Cortex of kidney (tissue), 1 donor: ENCODE measurements at regions not wholly inside any gene's neighbourhood (a gene's known extent, or its start where the extent isn't known, plus 50 kb on each side); places are given as distances from the start of the nearest gene placed in this dataset.
A peak's percentile ranks its signal among the peaks of the same experiment; 100 is the strongest.
"Not testable (repeated sequence)": the region's sequence is repeated elsewhere in the genome, so short reads cannot be mapped to it uniquely, and the experiment has no call there.

ENCODE experiments used
- DNase-seq: peaks from one replicate; lab custom pipeline; 2025; lab: John Stamatoyannopoulos, UW

DNA sequence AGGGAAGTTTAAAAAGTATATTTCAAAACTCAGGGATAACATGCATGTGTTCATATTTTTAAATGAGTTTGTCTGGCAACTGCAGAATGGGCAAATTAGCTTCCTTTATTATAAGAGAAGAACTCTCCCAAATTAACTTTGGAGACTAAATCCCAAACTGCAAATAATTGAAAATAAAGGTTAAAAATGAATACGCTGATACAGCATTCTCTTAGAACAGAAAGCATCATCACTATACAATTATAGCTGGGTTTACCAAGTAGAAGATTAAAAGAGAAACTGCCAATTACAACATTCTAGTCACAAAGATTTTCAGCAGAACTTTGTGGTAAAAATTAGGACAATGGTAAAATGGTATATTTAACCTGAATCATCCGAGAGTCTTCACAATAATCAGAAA is 73.3 kb downstream of the OLFM4 start:
- DNase-seq, result no peak

DNA sequence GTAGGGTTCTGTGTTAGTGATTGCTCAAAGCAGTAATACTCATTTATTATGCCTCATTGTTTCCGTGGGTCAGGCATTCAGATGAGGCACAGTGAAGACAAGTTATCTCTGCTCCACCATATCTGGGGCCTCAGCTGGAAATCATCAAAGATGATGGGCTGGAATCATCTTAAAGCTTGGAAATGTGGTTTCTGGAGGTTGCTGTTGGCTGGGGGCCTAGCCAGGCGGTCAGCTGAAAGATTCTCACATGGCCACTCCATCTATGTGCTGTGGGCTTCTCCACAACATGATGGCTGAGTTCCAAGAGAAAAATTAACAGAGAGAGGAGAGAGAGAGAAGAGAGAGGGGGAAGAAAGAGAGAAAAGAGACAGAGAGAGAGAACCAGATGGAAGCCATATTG is 75.5 kb downstream of the OLFM4 start:
- DNase-seq, result no peak

GRCh38 chr13:53105477-53105876 is 76.9 kb downstream of the OLFM4 start:
- DNase-seq, result no peak

DNA sequence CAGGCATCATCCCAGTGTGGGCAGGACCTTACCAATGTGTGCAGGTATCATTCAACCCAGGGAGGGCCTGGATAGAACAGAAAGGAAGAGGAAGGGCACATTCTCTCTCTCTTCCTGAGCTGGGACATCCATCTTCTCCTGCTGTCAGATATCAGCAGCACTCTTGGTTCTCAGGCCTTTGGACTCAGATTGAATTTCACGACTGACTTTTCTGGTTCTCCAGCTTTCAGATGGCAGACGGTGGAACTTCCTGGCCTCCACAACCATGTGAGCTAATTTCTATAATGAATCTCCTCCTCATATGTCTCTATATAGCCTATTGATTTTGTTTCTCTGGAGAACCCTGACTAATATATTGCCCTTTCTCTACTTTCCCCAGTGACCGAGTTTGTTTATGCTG is 77.3 kb downstream of the OLFM4 start:
- DNase-seq, result no peak

DNA sequence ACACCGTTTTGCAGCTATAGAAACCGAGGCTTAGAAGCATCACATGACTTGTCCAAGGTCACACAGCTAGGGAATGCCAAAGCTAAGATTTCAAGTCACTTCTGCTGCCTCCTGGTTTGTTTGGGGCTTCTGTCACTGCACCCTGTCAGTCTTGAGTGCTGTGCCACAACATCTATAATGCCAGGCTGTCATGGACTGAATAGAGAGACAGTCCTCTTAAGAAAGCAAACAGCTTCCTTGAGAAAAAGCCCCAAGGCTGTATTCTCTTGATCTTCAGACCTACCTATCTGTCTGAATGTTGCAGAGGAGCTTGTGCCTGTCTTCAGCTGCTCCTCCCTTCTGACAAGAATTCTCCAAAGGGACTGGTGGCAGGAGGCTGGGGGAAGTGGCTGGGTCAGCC is 81.6 kb downstream of the OLFM4 start:
- no peak for DNase-seq

DNA sequence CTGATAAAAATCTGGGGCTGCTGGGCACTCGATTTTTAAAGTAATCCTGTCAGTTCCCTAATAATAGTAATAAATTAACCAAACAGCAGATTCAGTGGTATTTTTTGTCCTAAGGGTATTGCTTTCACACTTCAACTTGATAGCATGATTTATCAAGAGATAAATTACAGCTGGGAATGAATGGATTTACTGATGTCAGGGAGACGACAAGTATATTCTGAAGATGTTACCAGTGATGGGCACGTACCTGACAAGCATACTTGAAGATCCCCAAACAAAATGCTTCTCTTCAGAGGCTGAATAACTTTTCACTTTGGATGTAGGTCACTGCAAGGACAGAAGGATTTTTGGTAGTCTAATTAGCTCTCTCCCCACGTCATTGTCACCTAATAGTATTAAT is 82.0 kb downstream of the OLFM4 start:
- no peak for DNase-seq

- no peak for DNase-seq
Observed at GRCh38 chr13:53112522-53112921, 83.9 kb downstream of the OLFM4 start.

DNA sequence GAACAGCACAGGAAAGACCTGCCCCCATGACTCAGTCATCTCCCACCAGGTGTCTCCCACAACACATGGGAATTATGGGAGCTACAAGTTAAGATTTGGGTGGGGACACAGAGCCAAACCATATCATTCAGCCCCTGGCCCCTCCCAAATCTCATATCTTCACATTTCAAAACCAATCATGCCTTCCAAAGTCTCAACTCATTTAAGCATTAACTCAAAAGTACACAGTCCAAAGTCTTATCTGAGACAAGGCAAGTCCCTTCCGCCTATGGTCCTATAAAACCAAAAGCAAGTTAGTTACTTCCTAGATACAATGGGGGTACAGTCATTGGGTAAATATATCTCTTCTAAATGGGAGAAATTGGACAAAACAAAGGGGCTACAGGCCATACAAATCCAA is 88.4 kb downstream of the OLFM4 start:
- DNase-seq, result not testable (repeated sequence)

DNA sequence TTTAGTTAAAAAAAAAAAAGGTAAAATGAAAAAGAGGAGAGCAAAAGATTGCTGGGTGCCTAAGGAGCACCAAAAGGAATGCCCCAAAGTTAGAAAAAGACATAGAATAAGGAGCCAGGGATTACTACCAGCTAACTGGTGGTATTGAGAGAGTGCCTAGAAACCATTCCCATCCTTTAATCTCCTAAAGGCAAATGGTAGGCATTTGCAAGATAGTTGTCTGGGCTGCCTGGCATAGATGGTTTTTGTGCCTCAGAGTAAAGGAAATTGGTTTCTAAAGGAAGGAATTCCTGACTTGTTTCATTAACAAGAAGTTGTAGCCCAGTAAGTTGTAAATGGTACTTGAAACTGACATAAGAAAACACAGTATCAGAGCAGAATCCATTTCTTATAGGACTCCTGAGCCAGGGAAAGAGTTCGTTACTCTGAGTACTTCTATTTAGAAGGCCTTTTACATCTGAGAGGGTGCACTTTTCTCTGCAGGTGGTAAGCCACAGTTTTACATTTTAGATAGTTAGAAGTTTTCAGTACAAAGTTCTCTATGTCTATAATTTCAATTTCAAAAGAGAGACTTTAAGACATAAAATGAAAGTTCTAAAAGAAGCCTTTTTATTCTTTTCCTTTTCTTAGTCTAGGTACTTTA is 92.6 kb downstream of the OLFM4 start:
- no peak for DNase-seq

- no peak for DNase-seq
Observed at GRCh38 chr13:53121919-53122318, 93.3 kb downstream of the OLFM4 start.

GRCh38 chr13:53123536-53123935 is 94.9 kb downstream of the OLFM4 start:
- DNase-seq, result no peak

DNA sequence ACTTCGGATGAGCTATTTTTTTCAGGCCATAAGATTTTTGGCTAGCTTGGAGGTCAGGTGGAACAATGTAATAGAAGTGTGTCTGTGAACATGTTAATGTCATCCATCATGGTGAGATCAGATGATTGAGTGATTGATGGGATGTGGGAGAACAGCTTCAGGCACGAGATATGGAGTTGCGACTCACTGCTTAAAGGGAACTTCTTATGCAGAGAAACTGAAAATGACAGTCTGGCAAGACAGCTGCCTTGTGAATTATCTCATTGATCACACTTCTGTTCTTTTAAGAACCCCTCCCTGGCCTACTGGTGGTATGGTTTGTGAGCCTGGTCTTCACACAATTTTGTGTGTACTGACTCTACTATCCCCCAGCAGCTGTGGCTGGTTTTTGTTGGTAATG is 96.0 kb downstream of the OLFM4 start:
- DNase-seq, result no peak

DNA sequence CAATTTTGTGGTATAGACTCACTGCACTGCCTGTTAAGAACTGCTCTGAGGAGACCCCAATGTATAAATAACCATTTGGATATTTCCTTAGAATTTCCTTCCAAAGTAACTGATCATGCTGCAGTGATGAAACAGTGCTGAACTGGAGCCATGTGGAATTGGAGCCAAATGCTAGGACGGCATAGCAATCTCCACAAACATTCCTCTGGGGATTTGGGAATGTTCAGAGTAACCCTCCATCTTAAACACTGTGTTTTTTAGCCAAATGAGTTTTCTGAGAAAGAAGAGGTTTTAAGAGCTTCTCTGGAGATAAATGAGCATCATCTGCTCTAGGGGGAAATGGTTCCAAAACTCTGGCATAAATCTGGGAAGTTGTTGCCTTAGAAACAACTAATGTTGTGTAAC is 98.2 kb downstream of the OLFM4 start:
- no peak for DNase-seq

GRCh38 chr13:53127373-53127772 is 98.8 kb downstream of the OLFM4 start:
- DNase-seq, result no peak

DNA sequence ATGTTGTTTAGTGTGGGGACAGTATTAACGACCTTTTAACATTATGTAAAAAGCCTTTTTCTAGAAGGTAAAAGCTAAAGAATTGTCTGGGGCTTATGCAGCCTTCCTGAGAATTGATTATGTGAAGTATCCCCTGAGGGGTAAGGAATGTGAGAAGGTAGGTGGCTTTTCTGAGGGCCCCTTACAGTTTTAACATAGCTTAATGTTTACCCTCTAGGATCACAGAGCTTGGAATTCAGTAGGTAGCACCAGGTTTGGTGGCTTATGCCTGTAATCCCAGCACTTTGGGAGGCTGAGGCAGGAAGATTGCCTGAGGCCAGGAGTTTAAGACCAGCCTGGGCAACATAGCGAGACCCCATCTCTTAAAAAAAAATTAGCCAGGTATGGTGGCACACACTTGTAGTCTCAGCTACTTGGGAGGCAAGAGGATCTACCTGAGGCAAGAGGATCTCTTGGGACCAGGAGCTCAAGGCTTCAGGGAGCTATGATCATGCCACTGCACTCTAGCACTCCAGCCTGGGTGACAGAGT is 101.3 kb downstream of the OLFM4 start:
- no peak for DNase-seq

GRCh38 chr13:53131361-53131760 is 102.7 kb downstream of the OLFM4 start:
- no peak for DNase-seq

GRCh38 chr13:53135301-53135700 is 106.7 kb downstream of the OLFM4 start:
- no peak for DNase-seq

- DNase-seq, result no peak
Observed at GRCh38 chr13:53136554-53137215, 108.1 kb downstream of the OLFM4 start.

- DNase-seq, result no peak
Observed at GRCh38 chr13:53137779-53138178, 109.2 kb downstream of the OLFM4 start.

DNA sequence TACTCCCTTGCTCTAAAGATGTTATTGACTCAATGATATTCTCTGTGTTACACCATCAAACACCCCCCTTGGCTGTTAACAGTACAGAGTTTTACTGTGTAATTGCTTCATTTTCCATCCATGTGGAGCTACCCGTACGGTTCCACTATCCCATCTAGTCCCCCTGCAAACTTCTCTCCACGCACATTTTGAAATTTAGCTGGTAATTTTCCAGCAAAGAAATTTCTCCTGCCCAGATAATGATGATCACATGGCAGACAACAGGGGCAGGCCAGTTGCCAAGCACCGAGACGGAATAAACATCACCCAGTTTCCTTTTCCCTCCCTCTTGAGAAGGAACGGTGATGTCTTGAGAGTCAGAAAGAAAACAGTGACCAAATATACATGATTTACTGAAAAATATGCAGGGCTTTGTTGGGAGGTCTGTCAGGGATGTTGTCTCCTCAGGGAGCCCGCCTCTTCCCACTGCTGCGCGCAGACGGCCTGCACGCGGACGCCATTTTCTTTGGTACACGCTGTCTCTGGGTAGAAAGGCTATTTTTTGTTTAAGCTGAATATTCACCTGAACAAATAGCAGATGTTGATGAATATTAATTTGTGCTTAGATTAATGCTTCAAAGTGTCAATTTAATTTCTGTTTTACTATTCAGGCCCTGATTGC is 109.9 kb downstream of the OLFM4 start:
- DNase-seq, result peak; percentile 9

DNA sequence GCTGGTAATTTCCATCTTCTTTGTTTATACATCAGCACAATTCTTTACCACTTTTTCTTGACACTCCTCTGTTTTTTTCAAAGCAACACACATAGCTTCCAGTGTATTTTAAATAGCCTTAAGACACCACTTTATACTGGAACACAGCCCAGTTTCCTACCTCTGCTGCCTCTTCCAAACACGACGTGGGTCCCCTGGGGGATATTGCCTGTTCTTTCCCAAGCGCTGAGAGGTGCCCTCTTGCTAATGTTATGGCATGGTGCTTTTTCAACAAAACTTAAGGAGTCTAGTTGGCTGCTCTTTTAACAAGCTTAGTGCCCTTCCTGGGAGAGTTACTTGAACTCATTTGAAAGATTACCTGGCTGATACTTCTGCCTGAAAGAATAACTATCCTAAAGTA is 112.7 kb downstream of the OLFM4 start:
- no peak for DNase-seq

DNA sequence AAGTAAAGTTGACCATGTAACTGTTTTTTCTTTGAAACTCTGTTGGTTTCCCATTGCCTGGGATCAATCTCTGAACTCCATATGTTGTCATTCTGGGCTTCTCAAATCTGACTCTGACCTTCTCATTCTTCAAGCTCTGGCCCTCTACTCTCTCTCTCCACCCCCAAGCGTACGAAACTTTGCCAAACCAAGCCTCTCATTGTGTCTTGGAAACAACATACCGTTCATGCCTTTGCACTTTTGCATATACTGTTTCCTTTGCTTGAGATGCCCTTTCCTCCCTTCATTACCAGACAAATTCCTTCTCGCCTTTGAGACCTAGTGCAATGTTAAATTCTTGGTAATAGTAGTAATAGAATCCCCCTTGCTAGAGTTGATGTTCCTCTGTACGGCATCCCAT is 113.7 kb downstream of the OLFM4 start:
- DNase-seq, result no peak

DNA sequence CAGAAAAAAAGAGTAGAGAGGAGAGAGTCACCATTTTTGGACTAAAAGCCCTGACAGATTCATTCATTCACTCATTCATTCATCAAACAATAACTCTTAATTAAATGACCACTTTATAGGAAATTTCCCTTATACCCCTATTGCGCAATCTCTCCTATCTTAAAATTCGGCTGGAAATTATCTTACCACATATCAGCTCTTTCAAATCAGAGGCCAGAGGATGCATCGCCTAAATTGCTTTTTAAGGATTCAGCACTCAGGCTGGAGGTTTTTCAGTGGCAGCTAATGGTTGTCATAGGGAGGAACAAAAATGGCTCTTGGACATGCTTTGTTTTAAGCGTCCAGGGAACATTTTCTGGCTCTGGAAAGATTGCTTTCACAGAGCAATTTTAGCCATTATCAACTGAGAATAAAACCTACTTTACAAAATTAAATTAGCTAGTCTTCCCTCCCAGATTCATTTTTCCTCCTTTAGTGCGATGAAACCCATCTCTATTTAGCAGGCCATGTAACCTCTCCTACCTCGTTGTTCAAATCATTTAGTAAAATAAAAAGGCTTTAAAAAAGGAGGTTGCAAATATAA is 115.2 kb downstream of the OLFM4 start:
- no peak for DNase-seq
